ENCODE measurements at regions not wholly inside any gene's neighbourhood (a gene's known extent, or its start where the extent isn't known, plus 50 kb on each side); places are given as distances from the start of the nearest gene placed in this dataset.

DNA sequence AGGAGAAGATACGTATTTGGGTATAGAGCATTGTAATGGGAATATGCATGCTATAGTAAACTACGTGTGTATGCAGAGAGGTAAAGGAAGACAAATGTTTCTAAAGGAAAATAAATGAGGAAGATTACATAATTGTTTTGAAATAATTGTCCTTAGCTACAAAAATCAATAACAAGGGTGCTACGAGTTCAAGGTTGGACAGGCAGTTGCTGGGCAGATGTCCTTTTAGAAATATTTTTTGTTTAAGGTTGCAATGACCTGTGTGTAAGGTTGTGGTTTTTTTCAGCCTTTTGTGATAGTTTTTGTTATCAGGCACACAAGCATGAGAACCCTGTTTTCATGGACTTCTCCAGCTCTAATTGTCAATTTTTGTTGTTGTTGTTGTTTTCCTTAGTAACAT lies 1304.1 kb upstream of the CHAC2 start:
- TF ChIP-seq, protein P1, sequence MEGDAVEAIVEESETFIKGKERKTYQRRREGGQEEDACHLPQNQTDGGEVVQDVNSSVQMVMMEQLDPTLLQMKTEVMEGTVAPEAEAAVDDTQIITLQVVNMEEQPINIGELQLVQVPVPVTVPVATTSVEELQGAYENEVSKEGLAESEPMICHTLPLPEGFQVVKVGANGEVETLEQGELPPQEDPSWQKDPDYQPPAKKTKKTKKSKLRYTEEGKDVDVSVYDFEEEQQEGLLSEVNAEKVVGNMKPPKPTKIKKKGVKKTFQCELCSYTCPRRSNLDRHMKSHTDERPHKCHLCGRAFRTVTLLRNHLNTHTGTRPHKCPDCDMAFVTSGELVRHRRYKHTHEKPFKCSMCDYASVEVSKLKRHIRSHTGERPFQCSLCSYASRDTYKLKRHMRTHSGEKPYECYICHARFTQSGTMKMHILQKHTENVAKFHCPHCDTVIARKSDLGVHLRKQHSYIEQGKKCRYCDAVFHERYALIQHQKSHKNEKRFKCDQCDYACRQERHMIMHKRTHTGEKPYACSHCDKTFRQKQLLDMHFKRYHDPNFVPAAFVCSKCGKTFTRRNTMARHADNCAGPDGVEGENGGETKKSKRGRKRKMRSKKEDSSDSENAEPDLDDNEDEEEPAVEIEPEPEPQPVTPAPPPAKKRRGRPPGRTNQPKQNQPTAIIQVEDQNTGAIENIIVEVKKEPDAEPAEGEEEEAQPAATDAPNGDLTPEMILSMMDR (IDR thresholded peaks at IDR 0.05) = no peak
- TF ChIP-seq POLR2A (IDR thresholded peaks at IDR 0.05) = no peak

Measured in Peyer's patch (tissue), 4 donors.